K562 (cell line): ENCODE measurements at regions not wholly inside any gene's neighbourhood (a gene's known extent, or its start where the extent isn't known, plus 50 kb on each side); places are given as distances from the start of the nearest gene placed in this dataset.

ENCODE experiments used
- ADNP ChIP-seq: fragments of 200-800 bp; sonication (Bioruptor generic); IDR thresholded peaks from 2 replicates; pipeline ENCODE4 v1.6.1; 2016; ENCODE audit warnings: missing genetic modification characterization, missing compliant biosample characterization
- CUX1 ChIP-seq: fragments of 200-800 bp; sonication (Bioruptor generic); IDR thresholded peaks from 2 replicates; pipeline ENCODE4 v1.6.1; 2016; ENCODE audit warnings: missing genetic modification characterization, missing compliant biosample characterization
- DIDO1 ChIP-seq: fragments of 450-650 bp; IDR thresholded peaks from 2 replicates; pipeline ENCODE4 v1.6.1; 2016; ENCODE audit warnings: low read depth, missing biosample characterization, missing genetic modification characterization
- DLX4 ChIP-seq: fragments of 250-450 bp; sonication (Bioruptor Pico); IDR thresholded peaks from 2 replicates; pipeline ENCODE4 v1.6.1; 2021; ENCODE audit warnings: mild to moderate bottlenecking
- GATAD2A ChIP-seq: fragments of 450-650 bp; IDR thresholded peaks from 2 replicates; pipeline ENCODE4 v1.6.1; 2017
- IFI16 ChIP-seq: fragments of 250-450 bp; sonication (Bioruptor Pico); IDR thresholded peaks from 2 replicates; pipeline ENCODE4 v2.1.2; 2022; ENCODE audit warnings: mild to moderate bottlenecking, inconsistent platforms
- ILK ChIP-seq: fragments of 450-650 bp; IDR thresholded peaks from 2 replicates; pipeline ENCODE4 v1.6.1; 2016; ENCODE audit warnings: missing genetic modification characterization, low read depth, mild to moderate bottlenecking, missing compliant biosample characterization, moderate library complexity, borderline replicate concordance
- PURB ChIP-seq: sonication (generic); formaldehyde crosslinking; IDR thresholded peaks from 2 replicates; pipeline ENCODE4 v1.9.0; 2021; ENCODE audit warnings: low read depth, mild to moderate bottlenecking, missing genetic modification reagents
- RB1 ChIP-seq: fragments of 450-650 bp; IDR thresholded peaks from 2 replicates; pipeline ENCODE4 v1.6.1; 2017; ENCODE audit warnings: low read depth, mild to moderate bottlenecking
- RNF219 ChIP-seq: fragments of 250-450 bp; sonication (Bioruptor Pico); IDR thresholded peaks from 2 replicates; pipeline ENCODE4 v1.5.0; 2022; ENCODE audit warnings: mild to moderate bottlenecking
- TEAD2 ChIP-seq: fragments of 450-650 bp; IDR thresholded peaks from 2 replicates; pipeline ENCODE4 v1.6.1; 2016; ENCODE audit warnings: missing genetic modification characterization, control low read depth, missing compliant biosample characterization
- TOE1 ChIP-seq, 2 experiments: fragments of 450-650 bp in 1 of 2; sonication (generic) in 1 of 2; formaldehyde crosslinking in 1 of 2; IDR thresholded peaks; 2 replicates each; pipeline versions ENCODE4 v1.7.1 to v1.8.0; 2016 to 2022; ENCODE audit warnings: borderline replicate concordance in 2 of 2, mild to moderate bottlenecking in 2 of 2, antibody characterized with exemption in 1 of 2, inconsistent platforms in 1 of 2, low read depth in 1 of 2, missing genetic modification reagents in 1 of 2, moderate library complexity in 1 of 2
- TRIM25 ChIP-seq: fragments of 450-650 bp; IDR thresholded peaks from 2 replicates; pipeline ENCODE4 v1.7.0; 2016; ENCODE audit warnings: borderline replicate concordance
- TF ChIP-seq, protein P1 (sequence below): sonication (generic); formaldehyde crosslinking; IDR thresholded peaks from 2 replicates; pipeline ENCODE4 v1.8.0; 2022; ENCODE audit warnings: mild to moderate bottlenecking, missing genetic modification reagents

DNA sequence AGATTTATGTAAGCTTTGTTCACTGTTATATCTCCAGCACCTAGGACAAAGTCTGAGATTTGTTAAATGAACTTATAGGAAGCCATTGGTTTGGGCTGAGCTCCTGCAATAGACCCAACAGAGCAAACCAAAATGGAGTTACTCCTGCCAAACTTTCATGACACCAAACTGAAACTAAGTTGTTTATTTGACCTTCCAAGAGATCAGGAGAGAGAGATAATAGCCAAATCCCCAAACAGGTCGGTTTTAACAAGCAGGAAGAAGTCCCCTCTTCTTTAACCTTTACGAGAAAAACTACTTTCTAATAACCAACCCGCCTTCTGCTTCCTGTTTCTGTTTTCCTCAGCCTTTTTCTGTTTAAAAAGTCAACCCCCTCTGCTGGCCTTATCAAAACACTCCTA is 54.9 kb upstream of the ATP12A start (continued):
- peak; percentile 61; the same call in 1 of the 2 replicates for TF ChIP-seq CUX1 (CRISPR knock-in tag)
- no peak for TF ChIP-seq TRIM25
- no peak for TF ChIP-seq GATAD2A
- TF ChIP-seq RB1 = no peak
- TF ChIP-seq DIDO1 (tag) = no peak
- TF ChIP-seq PURB (CRISPR knock-in tag) = no peak
- TF ChIP-seq, protein P1, sequence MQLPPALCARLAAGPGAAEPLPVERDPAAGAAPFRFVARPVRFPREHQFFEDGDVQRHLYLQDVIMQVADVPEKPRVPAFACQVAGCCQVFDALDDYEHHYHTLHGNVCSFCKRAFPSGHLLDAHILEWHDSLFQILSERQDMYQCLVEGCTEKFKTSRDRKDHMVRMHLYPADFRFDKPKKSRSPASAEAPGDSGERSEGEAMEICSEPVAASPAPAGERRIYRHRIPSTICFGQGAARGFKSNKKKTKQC (CRISPR knock-in tag) = no peak
- TF ChIP-seq ILK (tag) = peak; percentile 75; the same call in 1 of the 2 replicates
- no peak for TF ChIP-seq ADNP (tag)
- TF ChIP-seq TEAD2 (tag) = no peak
- TF ChIP-seq DLX4 (CRISPR knock-in tag) = no peak
- TF ChIP-seq RNF219 (CRISPR knock-in tag) = no peak
- no peak for TF ChIP-seq TOE1 (IDR thresholded peaks at IDR 0.05; ENCODE audit: borderline replicate concordance)
- TF ChIP-seq TOE1 (CRISPR knock-in tag; IDR thresholded peaks at IDR 0.05; ENCODE audit: borderline replicate concordance, low read depth) = no peak
- TF ChIP-seq IFI16 = no peak
